H1 (cell line): ENCODE measurements at regions not wholly inside any gene's neighbourhood (a gene's known extent, or its start where the extent isn't known, plus 50 kb on each side); places are given as distances from the start of the nearest gene placed in this dataset.

Source experiments
- CTCF ChIA-PET: fragments of 300-600 bp; sonication (Branson Sonifier 250); formaldehyde crosslinking; loops from one replicate; lab custom pipeline; 2021; ENCODE audit not compliant: partially characterized antibody; lab: Charles Lee
- POLR2A ChIA-PET: fragments of 300-600 bp; sonication (Branson Sonifier 250); formaldehyde crosslinking; loops from one replicate; lab custom pipeline; 2021; ENCODE audit warnings: inconsistent platforms; ENCODE audit not compliant: partially characterized antibody; lab: Charles Lee
- DNase-seq, 2 experiments: peaks; one replicate each; pipeline versions ENCODE4 v3.0.0 to v3.0.0-alpha.2; 2010 to 2022; ENCODE audit warnings: low spot score in 2 of 2, low read depth in 1 of 2, mixed read lengths in 1 of 2
- FAIRE-seq: peaks from 2 replicates; lab custom pipeline; 2011; peaks lifted over from hg19 to GRCh38; lab: Jason Lieb, UNC
- H2AFZ ChIP-seq: 2 replicates; pipeline ENCODE4 v1.8.1; 2012; ENCODE audit warnings: low read length, inconsistent platforms
- H2AK5ac ChIP-seq: 2 replicates; pipeline ENCODE4 v1.6.1; 2013; ENCODE audit warnings: low read depth, low read length
- H2BK120ac ChIP-seq: replicated peaks from 2 replicates; pipeline ENCODE3; 2013; ENCODE audit warnings: low read depth, low read length, inconsistent platforms
- H2BK12ac ChIP-seq: 2 replicates; pipeline ENCODE4 v1.6.1; 2013; ENCODE audit warnings: low read depth, low read length
- H2BK15ac ChIP-seq: 2 replicates; pipeline ENCODE4 v1.6.1; 2013; ENCODE audit warnings: low read length
- H2BK20ac ChIP-seq: 2 replicates; pipeline ENCODE4 v1.6.1; 2013; ENCODE audit warnings: low read length
- H2BK5ac ChIP-seq: 2 replicates; pipeline ENCODE4 v1.6.1; 2013; ENCODE audit warnings: low read depth, low read length
- H3K14ac ChIP-seq: 2 replicates; pipeline ENCODE4 v1.6.1; 2013; ENCODE audit warnings: inconsistent platforms; ENCODE audit not compliant: insufficient read length
- H3K18ac ChIP-seq: 2 replicates; pipeline ENCODE4 v1.6.1; 2013; ENCODE audit warnings: low read length; ENCODE audit errors: extremely low read depth
- H3K23ac ChIP-seq: 2 replicates; pipeline ENCODE4 v1.6.1; 2013; ENCODE audit warnings: inconsistent platforms; ENCODE audit not compliant: insufficient read length
- H3K23me2 ChIP-seq: 2 replicates; pipeline ENCODE4 v1.6.1; 2013; ENCODE audit warnings: low read depth, low read length
- H3K27ac ChIP-seq: 2 replicates; pipeline ENCODE4 v1.6.1; 2011; ENCODE audit warnings: low read depth, low read length, inconsistent platforms
- H3K27me3 ChIP-seq, 4 experiments: replicated peaks in 1 of 4; 1 replicate in 1 of 4; 2 replicates in 3 of 4; pipeline versions ENCODE4 v1.6.1 to v1.8.1; 2011 to 2013; ENCODE audit warnings: low read length in 3 of 4, mild to moderate bottlenecking in 3 of 4, inconsistent platforms in 2 of 4, mixed read lengths in 2 of 4, moderate library complexity in 1 of 4; ENCODE audit not compliant: control insufficient read depth in 3 of 4, insufficient read depth in 3 of 4; ENCODE audit errors: extremely low read depth in 1 of 4
- H3K36me3 ChIP-seq, 4 experiments: 2 replicates each; pipeline versions ENCODE4 v1.6.1 to v1.8.1; 2011 to 2013; ENCODE audit warnings: mild to moderate bottlenecking in 4 of 4, low read length in 3 of 4, moderate library complexity in 2 of 4, control low read depth in 1 of 4, inconsistent platforms in 1 of 4; ENCODE audit not compliant: insufficient read depth in 4 of 4, control insufficient read depth in 2 of 4
- H3K4ac ChIP-seq: replicated peaks from 2 replicates; pipeline ENCODE3; 2013; ENCODE audit warnings: low read length, low read depth, mixed read lengths, inconsistent platforms; ENCODE audit not compliant: insufficient read length
- H3K4me1 ChIP-seq, 4 experiments: replicated peaks in 1 of 4; 1 replicate in 1 of 4; 2 replicates in 3 of 4; pipeline versions ENCODE4 v1.6.1 to v1.8.1; 2011 to 2013; ENCODE audit warnings: low read length in 3 of 4, inconsistent platforms in 2 of 4, mixed read lengths in 1 of 4; ENCODE audit not compliant: insufficient read depth in 4 of 4, control insufficient read depth in 3 of 4
- H3K4me2 ChIP-seq, 2 experiments: 2 replicates each; pipeline versions ENCODE4 v1.6.1 to v1.8.1; 2011 to 2013; ENCODE audit warnings: low read depth in 2 of 2, low read length in 2 of 2, control low read depth in 1 of 2, inconsistent platforms in 1 of 2, mild to moderate bottlenecking in 1 of 2; ENCODE audit not compliant: insufficient read depth in 1 of 2
- H3K4me3 ChIP-seq, 4 experiments: fragments of 200-600, 300-600 bp in 1 of 4; sonication (generic), shearing (Covaris generic), sonication (Bioruptor Twin) in 1 of 4; 2 replicates each; pipeline versions ENCODE4 v1.5.1 to v1.8.1; 2011 to 2016; ENCODE audit warnings: low read length in 4 of 4, low read depth in 3 of 4, control low read depth in 2 of 4, inconsistent platforms in 2 of 4, mild to moderate bottlenecking in 2 of 4, mixed read lengths in 1 of 4, moderate library complexity in 1 of 4; ENCODE audit not compliant: insufficient read depth in 2 of 4; ENCODE audit errors: extremely low read depth in 1 of 4
- H3K56ac ChIP-seq: replicated peaks from 2 replicates; pipeline ENCODE3; 2013; ENCODE audit warnings: low read depth, mild to moderate bottlenecking, mixed read lengths, low read length, inconsistent platforms; ENCODE audit not compliant: insufficient read length
- H3K79me1 ChIP-seq: 2 replicates; pipeline ENCODE4 v1.6.1; 2013; ENCODE audit warnings: low read depth, low read length, control low read depth
- H3K79me2 ChIP-seq, 2 experiments: 2 replicates each; pipeline versions ENCODE4 v1.6.1 to v1.8.1; 2012 to 2013; ENCODE audit warnings: low read length in 2 of 2, mild to moderate bottlenecking in 2 of 2, inconsistent platforms in 1 of 2; ENCODE audit not compliant: insufficient read depth in 2 of 2, control insufficient read depth in 1 of 2
- H3K9ac ChIP-seq, 4 experiments: replicated peaks in 1 of 4; 1 replicate in 1 of 4; 2 replicates in 3 of 4; pipeline versions ENCODE4 v1.6.1 to v1.8.1; 2011 to 2013; ENCODE audit warnings: low read depth in 3 of 4, low read length in 3 of 4, control low read depth in 2 of 4, mild to moderate bottlenecking in 2 of 4, moderate library complexity in 2 of 4, inconsistent platforms in 1 of 4; ENCODE audit errors: extremely low read depth in 1 of 4
- H3K9me3 ChIP-seq, 2 experiments: 2 replicates each; pipeline versions ENCODE4 v1.6.1 to v1.8.1; 2012 to 2013; ENCODE audit warnings: mild to moderate bottlenecking in 2 of 2, moderate library complexity in 2 of 2, control low read depth in 1 of 2, inconsistent platforms in 1 of 2, low read depth in 1 of 2, low read length in 1 of 2, mixed read lengths in 1 of 2; ENCODE audit not compliant: insufficient read depth in 2 of 2
- H4K20me1 ChIP-seq, 2 experiments: replicated peaks in 1 of 2; 2 replicates each; pipeline versions ENCODE3 to v1.8.1; 2011 to 2013; ENCODE audit warnings: inconsistent platforms in 2 of 2, low read length in 2 of 2, mild to moderate bottlenecking in 1 of 2; ENCODE audit not compliant: insufficient read depth in 2 of 2, control insufficient read depth in 1 of 2
- H4K5ac ChIP-seq: 2 replicates; pipeline ENCODE4 v1.6.1; 2013; ENCODE audit warnings: low read length, low read depth, mixed read lengths, inconsistent platforms; ENCODE audit not compliant: insufficient read length
- H4K8ac ChIP-seq: 2 replicates; pipeline ENCODE4 v1.8.0; 2013; ENCODE audit warnings: mild to moderate bottlenecking, moderate library complexity, low read length, inconsistent platforms; ENCODE audit not compliant: insufficient read depth; ENCODE audit errors: extremely low read depth
- H4K91ac ChIP-seq: replicated peaks from 2 replicates; pipeline ENCODE3; 2013; ENCODE audit warnings: low read length, mixed read lengths, inconsistent platforms; ENCODE audit not compliant: insufficient read length
- BCL11A ChIP-seq, 2 experiments: IDR thresholded peaks; one replicate each; pipeline ENCODE4 v1.6.1; 2011; ENCODE audit warnings: low read depth in 2 of 2, low read length in 2 of 2, mild to moderate bottlenecking in 2 of 2
- CHD2 ChIP-seq: IDR thresholded peaks from 2 replicates; pipeline ENCODE4 v1.6.1; 2012; ENCODE audit warnings: low read length, improper control_type of control experiment
- RFX5 ChIP-seq: IDR thresholded peaks from 2 replicates; pipeline ENCODE4 v1.6.1; 2011; ENCODE audit warnings: low read depth, low read length, improper control_type of control experiment, borderline replicate concordance
- RNF2 ChIP-seq: fragments of 200-900, 300-1000 bp; sonication (generic); IDR thresholded peaks from 2 replicates; pipeline ENCODE4 v1.7.1; 2016; ENCODE audit warnings: borderline replicate concordance, low read depth, mild to moderate bottlenecking, antibody characterized with exemption, low read length; ENCODE audit not compliant: poor library complexity, severe bottlenecking; ENCODE audit errors: missing control alignments
- TAF1 ChIP-seq: IDR thresholded peaks from 2 replicates; pipeline ENCODE4 v1.6.1; 2011; ENCODE audit warnings: mild to moderate bottlenecking, low read depth, low read length
- WGBS, 2 experiments: shearing (Covaris generic) in 1 of 2; methylation state at CpG; one replicate each; pipeline versions ENCODE4 v1.1.6 to v1.1.7; 2013 to 2015; ENCODE audit warnings: low lambda C conversion rate in 2 of 2, mixed read lengths in 2 of 2, inconsistent platforms in 1 of 2, low coverage in 1 of 2, missing lambda C conversion rate in 1 of 2; ENCODE audit not compliant: insufficient replicate concordance in 2 of 2, insufficient coverage in 1 of 2, insufficient read length in 1 of 2; ENCODE audit errors: extremely low coverage in 1 of 2, missing lambda C conversion rate in 1 of 2; 5-methylcytosine and 5-hydroxymethylcytosine counted together

- Histone ChIP-seq H2AK5ac (no peak overlapping the region), H3K4me2 (no peak overlapping the region), H3K27me3 (no peaks in the 10 kb centered on the region), H2BK15ac (no peak overlapping the region), H3K79me2 (no peaks in the 10 kb centered on the region), H3K23me2 (no peaks in the 10 kb centered on the region), H3K9ac (no peak overlapping the region), H3K14ac (no peak overlapping the region), H4K91ac (no peak overlapping the region), H3K79me1 (no peaks in the 10 kb centered on the region), H2BK12ac (no peak overlapping the region), H3K9me3 (no peaks in the 10 kb centered on the region), H4K8ac (no peak overlapping the region), H4K5ac (no peak overlapping the region), H3K4me3 (no peak overlapping the region), H3K4ac (no peak overlapping the region), H3K27ac (no peak overlapping the region), H4K20me1 (no peaks in the 10 kb centered on the region), H2BK120ac (no peak overlapping the region), H3K36me3 (no peaks in the 10 kb centered on the region), H2AFZ (no peak overlapping the region), H2BK5ac (no peak overlapping the region), H3K4me1 (no peaks in the 10 kb centered on the region), H3K23ac (no peak overlapping the region), H3K56ac (no peak overlapping the region), H2BK20ac (no peak overlapping the region), H3K18ac (no peak overlapping the region)
- FAIRE-seq (no peak), DNase-seq (no peak)
- ChIA-PET CTCF (interaction anchor here (0.7 to 4.4 kb wide), 7 partner anchors 8 to 783 kb away, joined by 3 to 25 read pairs (median 3); no protein-coding TSS in a partner anchor), POLR2A (no interaction called here)
- WGBS, 2 experiments, result 88% methylated on average over 10 of the region's 10 CpGs; no CpG with 5 or more reads in 1 of the 2 experiments
- TF ChIP-seq BCL11A (IDR thresholded peaks at IDR 0.05; ENCODE audit: low read depth in 2 of 2, low read length in 2 of 2), result no peak
- no peak for TF ChIP-seq RNF2
- TF ChIP-seq CHD2, result no peak
- no peak for TF ChIP-seq TAF1
- TF ChIP-seq RFX5, result no peak
Measured at GRCh38 chr15:85870216-85871014, 75.7 kb upstream of the KLHL25 start.
